GM21423 (cell line): ENCODE measurements at regions not wholly inside any gene's neighbourhood (a gene's known extent, or its start where the extent isn't known, plus 50 kb on each side); places are given as distances from the start of the nearest gene placed in this dataset.
"Not testable (repeated sequence)": the region's sequence is repeated elsewhere in the genome, so short reads cannot be mapped to it uniquely, and the experiment has no call there.

Source experiments
- ATAC-seq: cut with Tn5 transposase; IDR thresholded peaks from one replicate; pipeline ENCODE4 v1.9.1; 2021; ENCODE audit warnings: mild to moderate bottlenecking, moderate library complexity; ENCODE audit not compliant: unreplicated experiment

DNA sequence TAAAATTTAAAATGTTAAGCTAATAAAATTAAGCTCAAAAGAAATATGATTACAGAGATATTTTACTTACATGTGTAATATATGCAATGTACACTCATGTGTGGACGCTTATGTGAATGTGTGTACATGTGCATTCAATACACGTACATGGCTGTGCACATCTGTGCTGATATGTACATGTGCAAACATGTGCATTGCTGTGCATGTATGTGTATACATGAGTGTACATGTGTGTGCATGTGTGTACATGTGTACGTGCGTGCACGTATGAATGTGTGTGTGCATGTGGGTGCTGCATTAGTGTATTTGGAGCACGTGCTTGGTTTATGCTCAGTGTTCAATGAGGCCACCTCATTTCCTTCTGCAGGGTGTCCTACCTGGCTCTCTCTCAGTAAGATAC is 88.2 kb upstream of the TMEM18 start:
- no peak for ATAC-seq

DNA sequence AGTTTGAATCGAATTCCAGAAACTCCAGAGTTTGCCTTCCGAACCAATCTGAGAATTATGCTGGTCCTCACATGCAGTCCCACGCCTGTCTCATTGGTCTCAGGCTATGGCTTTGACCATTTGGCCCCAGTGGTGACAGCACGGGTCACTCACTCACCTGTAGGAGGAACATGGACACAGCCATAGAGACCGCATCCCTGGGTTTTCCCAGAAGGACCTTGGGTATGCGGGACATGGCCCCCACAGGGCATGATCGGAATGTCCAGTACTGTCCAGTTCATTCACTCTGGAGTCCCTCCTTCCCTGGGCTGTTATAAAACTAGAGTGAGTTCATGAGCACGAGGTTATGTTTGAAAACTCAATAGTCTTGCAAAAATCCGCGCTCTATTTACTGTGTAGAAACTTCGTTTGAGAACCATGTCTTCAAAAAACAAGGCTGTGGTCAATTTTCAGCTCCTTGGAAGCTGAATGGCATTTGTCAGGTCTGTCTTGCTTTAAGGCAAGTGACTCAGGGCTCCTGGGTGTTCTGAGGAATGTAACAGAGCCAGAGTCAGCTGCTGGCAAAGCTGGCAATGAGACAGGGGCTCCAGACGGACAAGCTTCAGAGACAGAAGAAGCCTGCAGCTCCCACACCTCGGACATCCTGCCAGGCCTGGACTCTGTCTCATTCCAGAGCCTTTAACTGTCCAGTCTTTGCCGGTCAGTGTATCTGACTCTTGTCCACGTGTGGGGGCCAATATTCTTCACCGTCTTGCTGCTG is 86.7 kb upstream of the TMEM18 start:
- ATAC-seq: no peak

DNA sequence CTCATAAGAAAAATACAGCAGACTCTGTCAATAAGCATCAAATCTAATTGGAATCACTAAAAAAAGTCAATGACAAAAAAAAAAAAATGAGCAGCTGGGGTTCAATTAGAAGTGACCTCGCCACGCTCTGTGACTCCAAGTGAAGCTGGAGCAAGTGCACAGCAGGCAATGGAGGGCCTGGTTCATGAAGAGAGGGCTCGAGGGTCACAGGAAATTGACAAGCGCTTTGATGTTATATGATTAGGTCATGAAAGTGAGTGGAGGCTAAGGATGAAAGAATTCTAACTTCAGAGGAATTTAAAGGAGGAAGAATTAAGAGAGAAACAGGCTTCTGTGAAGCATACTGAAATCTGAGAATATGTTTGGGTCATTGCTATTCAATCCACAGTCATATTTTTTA is 85.4 kb upstream of the TMEM18 start:
- ATAC-seq: no peak

DNA sequence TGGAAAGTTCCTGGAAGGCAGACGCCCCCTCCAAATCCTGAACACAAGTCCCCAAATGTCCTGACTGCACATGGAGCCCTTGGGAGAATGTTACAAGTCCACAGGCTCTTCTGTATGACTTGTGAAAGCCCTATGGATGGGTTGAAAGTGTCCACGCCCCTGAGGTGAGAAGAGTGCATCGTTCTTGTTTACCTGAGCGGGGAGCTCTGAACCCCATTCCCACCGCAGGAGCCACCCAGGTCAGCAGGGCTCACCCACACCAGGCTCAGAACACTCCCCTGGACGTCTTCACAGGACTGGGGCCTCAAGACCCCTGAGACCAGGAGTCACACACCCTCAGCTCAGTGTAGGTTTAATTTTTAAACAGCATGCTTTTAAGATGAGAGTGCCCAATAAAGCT is 84.2 kb upstream of the TMEM18 start:
- ATAC-seq: no peak

DNA sequence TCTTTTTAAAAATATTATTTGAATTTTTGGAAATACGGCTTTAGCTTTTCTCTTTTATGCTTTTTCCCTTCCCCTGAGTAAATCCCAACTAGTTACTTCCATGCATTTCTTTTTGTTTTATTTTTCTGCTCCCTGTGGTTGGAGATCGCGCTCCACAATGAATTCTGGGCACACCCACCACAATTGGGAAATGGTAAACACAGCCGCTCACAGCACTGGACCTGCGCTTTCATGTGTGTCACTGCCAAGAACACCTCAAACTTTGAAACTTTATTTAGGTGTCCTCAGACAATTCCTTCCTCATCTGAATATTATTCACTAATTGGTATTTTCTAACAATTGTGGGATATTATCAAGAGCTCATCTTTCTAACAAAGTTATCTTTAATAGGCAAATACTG is 82.8 kb upstream of the TMEM18 start:
- ATAC-seq: no peak

DNA sequence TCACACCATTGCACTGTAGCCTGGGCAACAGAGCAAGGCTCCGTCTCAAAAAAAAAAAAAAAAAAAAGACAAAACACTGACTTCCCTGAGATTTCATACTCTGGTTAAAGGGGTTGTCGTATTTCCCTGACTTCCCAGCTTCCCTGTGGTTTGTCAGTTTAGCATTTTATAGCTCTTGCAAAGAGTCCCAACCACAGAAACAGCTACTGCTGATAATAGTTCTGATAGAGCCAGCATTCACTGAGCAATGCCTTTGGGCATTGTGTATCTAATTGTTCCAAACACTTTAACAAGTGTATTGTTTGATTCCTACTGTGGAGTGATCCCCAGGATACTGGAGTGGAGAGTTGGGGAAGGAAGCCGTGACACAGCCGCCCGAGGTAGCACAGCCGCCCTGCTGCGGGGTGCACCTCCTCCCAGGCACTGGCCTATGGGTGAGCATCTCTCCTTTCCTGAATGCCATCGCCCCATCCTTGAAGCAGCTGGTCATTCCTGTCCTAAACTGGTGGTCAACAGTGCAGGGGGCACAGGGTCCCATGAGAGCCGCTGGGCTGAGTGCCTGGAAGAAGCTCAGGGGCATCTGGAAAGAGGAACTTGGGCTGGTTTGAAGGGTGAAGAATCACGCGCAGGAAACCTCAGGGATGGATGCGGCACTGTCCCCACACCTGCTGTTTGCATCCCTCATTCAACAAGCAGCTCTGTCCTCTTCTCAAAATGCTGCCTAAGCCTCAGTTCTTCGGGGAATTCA is 81.0 kb upstream of the TMEM18 start:
- ATAC-seq: no peak

DNA sequence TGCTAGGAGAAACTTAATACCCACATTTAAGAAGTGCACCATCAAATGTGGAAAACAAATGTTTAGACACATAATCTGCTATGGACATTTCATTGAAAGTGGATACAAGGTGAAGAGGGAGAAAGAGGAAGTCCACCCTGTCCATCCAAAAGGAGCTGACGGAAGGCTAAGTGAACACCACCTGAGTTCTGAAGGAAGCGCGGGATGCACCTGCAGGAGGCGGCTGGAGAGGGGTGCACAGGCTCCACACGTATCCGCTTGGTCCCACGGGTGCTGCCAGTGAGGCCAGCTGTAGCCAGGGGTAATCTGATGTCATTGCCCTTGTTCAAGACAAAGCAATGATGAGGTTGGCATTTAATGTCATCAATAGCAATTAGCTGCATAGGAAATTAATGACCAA is 75.9 kb upstream of the TMEM18 start:
- ATAC-seq: no peak

DNA sequence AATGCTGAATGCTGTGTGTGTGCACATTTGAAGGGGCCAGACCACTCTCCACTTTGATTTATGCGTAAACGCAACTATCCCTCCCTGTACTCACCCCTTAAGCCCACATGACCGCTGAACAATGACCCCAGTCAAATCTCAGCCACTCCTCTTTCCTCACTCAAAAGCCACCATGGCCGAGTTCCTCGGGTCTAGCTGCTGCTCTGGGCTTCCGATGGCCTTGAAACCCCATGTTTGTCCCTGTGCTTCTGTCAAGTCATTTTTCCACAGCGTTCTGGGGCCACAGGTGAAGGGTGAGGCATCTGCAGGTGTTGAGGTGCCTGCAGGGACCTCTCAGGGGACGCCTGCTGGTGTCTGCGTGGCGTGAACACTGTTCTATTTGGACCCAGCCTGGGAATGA is 74.3 kb upstream of the TMEM18 start:
- ATAC-seq: no peak

DNA sequence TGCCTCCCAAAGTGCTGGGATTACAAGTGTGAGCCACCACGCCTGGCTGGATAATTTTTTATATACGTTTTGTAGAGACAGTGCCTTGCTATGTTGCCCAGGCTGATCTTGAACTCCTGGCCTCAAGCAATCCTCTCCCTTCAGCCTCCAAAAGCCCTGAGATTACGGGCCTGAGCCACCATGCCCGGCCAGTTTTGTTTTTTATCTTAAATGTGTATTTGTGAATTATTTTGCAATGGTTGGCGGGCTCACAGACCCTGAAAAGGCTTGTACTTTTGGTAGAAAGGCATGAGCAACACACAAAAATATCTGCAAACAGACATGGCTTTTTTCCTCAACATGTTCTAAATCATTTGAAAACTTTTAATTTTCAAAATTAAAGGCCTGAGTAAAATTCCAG is 73.4 kb upstream of the TMEM18 start:
- no peak for ATAC-seq

DNA sequence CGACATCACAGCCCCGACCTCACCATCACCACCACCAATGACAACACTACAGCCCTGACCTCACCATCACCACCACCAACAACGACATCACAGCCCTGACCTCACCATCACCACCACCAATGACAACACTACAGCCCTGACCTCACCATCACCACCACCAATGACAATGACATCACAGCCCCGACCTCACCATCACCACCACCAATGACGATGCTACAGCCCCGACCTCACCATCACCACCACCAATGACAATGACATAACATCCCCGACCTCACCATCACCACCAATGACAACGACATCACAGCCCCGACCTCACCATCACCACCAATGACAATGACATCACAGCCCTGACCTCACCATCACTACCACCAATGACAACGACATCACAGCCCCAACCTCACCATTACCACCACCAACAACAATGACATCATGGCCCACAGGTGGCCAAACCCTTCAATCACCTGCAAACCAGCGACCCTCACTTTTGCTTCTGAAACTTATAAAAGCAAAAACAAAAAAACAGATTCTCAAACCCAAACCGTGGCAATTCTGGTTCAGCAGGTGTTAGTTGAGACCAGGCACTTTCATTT is 70.7 kb upstream of the TMEM18 start:
- ATAC-seq: no peak

DNA sequence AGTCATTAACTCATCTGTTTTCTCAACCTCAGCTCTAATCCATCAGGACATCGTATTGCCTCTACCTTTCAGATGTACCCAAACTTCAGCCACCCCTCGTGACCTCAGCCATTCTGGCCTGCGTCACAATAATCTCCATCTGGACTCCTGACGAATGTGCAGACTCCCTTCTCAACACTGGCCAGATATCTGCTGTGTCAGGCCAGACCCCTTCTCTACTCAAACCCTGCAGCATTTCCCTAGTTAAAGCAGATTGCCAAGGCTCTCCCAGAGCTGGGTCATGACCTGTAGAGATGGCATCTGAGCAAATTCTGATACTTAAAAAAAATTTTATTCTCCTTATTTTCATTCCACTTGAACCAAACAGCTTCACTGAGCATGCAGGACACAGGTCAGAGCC is 69.5 kb upstream of the TMEM18 start:
- no peak for ATAC-seq

DNA sequence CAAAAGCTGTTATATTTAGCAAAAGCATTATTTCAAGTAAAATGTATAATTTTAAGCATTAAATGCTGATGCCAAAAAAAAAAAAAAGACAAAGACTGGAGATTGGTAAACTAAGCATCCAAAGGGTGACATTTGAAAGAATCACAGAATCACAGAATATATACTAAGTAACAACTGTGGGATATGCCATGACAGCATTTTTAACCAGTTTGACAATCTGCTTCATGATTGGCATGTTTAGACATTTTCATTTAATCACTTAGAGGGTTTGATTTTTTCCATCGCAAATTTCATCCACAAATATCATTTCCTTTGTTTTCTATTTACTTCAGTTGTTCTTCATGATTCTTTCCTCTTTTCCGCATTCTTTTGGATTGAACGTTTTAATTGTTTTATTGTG is 66.9 kb upstream of the TMEM18 start:
- no peak for ATAC-seq

DNA sequence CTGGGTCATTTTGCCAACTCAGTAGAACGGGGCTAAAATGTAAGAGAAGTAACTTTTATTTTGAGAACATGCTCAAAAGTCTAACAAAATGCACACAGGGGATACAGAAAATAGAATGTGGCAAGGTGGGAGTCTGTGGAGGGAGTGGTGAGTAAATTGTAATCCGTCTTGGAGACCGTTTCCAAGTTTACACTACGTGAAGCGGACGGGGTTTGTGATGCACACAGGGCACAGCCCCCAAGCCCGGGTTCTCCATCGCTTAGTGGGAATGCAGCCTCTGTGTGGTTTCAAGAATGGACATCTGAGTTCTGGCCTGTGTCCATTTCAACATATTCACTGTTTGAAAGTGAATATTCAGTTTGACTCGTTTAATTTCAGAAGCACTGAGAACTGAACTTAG is 65.0 kb upstream of the TMEM18 start:
- no peak for ATAC-seq

DNA sequence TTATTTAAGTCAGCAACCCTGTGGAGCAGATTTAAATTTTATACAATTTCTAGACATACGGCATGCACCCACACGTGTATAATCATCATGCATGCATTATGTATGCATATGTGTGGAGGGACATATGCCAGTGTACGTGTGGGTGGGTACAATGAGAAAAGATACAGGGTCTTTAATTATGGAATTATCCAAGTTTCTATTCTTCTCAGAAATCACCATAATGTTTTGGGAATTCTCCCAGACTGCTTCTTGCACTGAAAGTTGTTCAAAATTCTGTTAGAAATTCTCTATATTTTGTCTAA is 63.9 kb upstream of the TMEM18 start:
- ATAC-seq: no peak

DNA sequence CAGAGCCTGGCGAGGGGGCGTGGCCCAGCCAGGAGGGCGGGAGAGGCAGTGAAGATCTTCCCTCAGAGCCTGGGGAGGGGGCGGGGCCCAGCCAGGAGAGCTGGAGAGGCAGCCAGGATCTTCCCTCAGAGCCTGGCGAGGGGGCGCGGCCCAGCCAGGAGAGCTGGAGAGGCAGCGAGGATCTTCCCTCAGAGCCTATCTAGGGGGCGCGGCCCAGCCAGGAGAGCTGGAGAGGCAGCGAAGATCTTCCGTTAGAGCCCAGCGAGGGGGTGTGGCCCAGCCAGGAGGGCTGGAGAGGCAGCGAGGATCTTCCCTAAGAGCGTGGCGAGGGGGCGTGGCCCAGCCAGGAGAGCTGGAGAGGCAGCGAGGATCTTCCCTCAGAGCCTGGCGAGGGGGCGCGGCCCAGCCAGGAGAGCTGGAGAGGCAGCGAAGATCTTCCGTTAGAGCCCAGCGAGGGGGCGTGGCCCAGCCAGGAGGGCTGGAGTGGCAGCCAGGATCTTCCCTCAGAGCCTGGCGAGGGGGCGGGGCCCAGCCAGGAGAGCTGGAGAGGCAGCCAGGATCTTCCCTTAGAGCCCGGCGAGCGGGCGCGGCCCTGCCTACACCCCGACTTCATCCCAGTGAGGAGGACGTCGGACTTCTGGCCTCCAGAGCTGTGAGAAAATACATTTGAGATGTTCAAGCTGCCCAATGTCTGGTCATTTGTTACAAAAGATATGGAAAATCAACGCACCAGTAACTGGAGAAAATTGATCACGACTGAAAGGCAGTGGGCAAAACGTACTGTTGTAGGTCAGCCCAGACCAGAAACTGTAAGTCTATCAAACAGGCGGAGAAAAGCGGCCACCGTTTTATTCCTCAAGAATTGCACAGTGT is 63.4 kb upstream of the TMEM18 start:
- not testable (repeated sequence) for ATAC-seq

DNA sequence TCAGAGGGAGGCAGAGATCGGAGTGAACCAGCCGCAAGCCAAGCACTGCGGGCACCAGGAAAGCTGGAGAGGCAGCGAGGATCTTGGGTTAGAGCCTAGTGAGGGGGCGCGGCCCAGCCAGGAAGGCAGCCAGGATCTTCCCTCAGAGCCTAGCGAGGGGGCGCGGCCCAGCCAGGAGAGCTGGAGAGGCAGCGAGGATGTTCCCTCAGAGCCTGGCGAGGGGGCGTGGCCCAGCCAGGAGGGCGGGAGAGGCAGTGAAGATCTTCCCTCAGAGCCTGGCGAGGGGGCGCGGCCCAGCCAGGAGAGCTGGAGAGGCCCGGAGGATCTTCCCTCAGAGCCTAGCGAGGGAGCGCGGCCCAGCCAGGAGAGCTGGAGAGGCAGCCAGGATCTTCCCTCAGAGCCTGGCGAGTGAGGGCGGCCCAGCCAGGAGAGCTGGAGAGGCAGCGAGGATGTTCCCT is 62.7 kb upstream of the TMEM18 start:
- ATAC-seq: not testable (repeated sequence)

DNA sequence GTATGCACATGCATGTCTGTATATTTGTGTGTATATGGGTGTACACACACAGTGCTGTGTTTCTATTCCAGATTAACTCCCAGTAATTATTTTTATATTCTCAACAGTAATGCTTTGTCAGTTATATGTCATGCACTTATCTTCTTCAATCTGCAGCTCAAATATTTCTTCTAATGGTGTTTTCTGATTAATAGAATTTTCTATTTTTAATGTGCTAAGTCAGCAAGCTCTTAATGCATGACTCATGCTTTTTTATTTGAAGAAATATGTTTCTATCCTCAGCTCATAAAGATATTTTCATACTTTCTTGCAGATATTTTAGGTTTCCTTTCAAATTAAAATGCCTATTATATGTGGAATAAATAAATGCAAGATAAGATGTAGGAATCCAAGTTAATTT is 59.7 kb upstream of the TMEM18 start:
- ATAC-seq: no peak

DNA sequence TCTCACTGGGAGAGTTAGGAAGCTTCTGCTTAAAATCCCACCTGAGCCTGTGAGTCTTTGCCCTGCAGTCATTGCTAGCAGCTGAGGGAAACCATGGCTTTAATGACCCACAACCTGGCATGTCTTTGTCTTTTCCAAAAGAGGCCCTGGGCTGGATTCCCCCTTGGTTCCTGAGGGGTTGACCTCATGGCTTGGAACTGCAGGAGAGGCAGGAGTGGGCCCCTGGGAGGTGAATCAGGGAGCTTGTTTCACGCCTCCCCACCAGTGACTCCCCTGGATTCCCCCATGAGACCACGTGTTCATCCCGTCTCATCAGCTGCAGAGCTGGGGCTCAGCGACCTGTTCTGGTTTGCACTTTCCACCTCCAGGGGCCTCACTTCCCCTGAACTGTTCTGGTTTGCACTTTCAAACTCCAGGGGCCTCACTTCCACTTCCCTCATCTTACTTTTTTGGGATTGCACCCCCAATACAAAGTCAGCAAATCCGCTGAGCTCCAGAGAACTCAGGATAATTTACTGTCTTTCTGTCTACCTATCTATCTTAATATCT is 58.5 kb upstream of the TMEM18 start:
- ATAC-seq: peak; percentile 78

DNA sequence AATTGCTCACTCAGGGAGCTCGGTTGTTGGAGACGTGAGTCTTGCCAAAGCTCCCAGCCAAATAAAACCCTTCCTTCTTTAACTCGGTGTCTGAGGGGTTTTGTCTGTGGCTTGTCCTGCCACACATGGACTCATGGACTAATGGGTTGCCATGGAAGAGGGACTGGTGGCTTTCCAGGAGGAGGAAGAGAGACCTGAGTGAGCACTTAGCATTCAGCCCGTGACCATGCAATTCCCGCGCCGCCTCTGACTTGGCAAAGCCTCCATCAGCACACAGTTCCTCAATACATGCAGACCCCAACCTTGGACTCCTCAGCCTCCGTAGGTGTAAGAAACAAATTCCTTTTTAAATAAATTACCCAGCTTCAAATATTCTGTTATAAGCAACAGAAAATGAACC is 57.3 kb upstream of the TMEM18 start:
- ATAC-seq: no peak

DNA sequence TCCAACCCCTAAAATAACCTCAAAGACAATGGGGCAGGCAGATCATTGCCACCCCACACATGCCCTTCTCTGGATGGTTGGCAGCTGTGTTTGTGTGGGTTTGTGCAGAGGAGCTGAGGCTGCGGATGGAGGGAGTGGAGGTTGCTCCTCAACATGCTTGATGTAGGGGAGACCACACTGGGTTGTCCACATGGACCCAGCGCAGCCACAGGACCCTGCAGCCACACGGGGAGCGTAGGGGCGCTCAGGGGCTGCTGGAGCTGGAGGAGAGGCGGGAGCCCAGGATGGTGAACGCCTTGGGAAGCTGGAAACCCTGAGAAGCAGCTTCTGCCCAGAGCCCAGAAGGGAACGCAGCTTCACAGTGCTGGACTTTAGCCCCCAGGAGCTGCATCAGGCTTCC is 56.3 kb upstream of the TMEM18 start:
- ATAC-seq: no peak

DNA sequence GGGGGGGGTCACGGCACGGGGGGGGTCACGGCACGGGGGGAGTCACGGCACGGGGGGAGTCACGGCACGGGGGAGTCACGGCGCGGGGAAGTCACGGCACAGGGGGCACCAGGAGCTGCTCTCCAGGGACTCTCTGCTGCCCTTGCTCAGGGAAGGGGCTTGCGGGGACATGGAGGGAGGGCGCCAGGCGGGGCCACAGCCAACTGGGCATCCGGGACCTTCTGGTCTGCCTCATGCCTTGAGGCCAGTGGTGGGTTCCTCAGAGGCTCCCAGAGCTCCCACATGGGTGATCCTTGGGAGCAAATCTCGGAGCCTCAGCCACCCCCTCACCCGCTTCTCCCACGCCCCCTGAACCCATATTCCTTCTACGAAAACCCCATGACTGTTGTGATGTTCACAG is 55.8 kb upstream of the TMEM18 start:
- ATAC-seq: no peak
